ENCODE measurements at regions not wholly inside any gene's neighbourhood (a gene's known extent, or its start where the extent isn't known, plus 50 kb on each side); places are given as distances from the start of the nearest gene placed in this dataset.
A peak's percentile ranks its signal among the peaks of the same experiment; 100 is the strongest.
"Not testable (repeated sequence)": the region's sequence is repeated elsewhere in the genome, so short reads cannot be mapped to it uniquely, and the experiment has no call there.

- DNase-seq (ENCODE audit: low read depth, low spot score) = no peak
Measured at GRCh38 chr9:82445556-82445955, 457.0 kb downstream of the SPATA31D1 start.

DNA sequence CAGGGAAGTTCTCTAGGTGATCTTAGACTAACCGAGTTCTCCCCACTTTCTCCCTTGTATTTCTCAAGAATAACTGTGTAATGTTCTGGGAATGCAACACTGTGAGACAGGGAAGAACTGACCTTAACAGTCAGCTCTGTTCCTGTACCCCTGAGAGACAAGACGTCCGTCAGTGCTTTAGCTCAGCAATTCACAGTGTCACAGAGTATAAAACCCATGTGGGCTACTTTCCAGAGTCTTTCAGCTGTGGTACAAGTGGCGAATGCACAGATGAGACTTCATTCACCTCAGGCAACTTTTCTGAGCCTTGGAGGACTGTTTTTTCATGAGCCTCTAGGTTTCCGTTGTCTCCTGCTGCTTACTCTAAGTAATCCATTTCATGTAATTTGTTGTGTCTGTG lies 458.8 kb downstream of the SPATA31D1 start:
- no peak for DNase-seq (ENCODE audit: low read depth, low spot score)

DNA sequence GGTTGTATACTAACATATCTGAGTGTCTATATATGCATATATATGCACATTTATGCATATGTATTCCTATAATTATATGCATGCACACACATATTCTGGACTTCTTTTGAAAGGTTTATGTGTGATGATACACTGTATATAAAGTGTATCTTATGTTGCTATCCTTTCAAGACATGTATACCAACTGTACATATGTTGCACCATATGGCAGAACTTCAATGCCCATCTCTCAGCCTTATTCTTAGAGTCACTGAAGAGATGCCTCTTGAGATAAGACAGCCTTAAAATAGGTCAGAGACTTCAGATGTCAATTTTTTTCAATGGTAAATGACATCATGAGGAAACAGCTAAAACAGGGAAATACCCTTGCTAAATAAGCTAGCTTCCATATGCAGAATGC lies 461.4 kb downstream of the SPATA31D1 start:
- no peak for DNase-seq (ENCODE audit: low read depth, low spot score)

DNA sequence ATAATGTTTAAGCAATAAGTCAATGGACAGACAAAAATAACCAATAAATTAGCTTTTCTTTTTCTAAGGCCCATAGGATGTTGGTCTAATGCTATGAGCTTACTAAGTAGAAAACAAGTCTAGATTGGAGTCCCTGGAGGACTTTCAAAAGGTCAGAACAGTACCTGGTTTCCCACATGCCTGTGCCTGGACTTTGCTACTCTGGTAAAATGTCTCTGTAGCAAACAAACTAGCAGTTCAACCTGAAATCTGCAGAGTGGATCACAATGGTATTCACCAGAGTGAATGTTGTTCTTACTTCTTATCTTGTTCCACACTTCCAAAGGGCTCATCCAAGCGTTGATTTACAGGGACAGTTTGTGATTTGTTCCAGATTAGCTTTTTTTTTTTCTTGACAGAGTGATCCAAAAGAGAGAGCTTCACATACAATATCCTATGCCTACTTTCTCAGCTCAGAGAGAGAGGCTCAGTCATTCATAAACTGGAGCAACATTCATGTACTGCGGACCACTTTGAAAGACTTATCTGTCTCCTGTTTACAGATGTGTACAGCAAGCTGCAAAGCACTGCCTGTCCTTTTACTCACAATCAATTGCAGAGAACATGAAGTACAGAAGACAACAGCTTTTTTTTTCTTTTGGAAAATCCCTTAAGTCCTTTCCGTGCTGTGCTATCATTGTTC lies 466.1 kb downstream of the SPATA31D1 start:
- DNase-seq (ENCODE audit: low read depth, low spot score) = no peak

DNA sequence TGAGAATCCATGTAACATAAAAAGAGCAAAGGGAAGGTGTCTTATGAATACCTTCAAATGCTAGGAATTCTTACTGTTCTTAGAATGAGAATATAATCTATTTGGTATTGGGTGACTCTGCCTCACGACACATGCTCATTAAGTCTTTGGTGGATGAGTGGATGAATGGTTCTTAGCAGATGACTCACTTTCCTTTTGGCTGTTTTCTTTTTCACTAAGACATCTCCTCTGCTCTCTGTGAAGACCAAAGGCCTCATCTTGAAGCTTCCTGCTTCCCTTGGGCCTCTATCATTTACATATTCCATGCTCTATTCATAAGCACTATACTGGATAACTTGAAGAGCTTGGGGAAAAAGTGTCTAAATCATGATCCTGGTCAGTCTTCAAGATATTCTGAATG lies 468.1 kb downstream of the SPATA31D1 start:
- no peak for DNase-seq (ENCODE audit: low read depth, low spot score)

DNA sequence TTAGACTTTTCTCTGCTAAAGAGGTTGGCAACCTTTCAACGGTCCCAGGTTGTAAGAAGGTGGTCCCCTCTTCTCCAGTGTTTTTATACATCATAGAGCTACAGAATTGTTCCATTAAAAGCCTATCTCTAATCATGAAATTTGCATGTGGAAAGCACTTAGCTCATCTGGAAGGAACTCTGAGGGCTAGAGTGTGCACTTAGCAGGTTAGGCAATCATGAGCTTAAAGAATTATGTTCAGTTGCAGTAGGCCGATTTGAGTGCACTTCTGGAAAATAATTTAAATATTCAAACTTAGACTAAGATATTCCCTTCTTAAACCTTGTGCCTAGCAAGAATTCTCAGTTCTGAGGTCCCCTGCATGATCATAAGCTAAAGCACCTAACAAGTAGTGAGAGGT lies 468.7 kb downstream of the SPATA31D1 start:
- no peak for DNase-seq (ENCODE audit: low read depth, low spot score)

- DNase-seq (ENCODE audit: low read depth, low spot score) = no peak
Measured at GRCh38 chr9:82457891-82458290, 469.3 kb downstream of the SPATA31D1 start.

DNA sequence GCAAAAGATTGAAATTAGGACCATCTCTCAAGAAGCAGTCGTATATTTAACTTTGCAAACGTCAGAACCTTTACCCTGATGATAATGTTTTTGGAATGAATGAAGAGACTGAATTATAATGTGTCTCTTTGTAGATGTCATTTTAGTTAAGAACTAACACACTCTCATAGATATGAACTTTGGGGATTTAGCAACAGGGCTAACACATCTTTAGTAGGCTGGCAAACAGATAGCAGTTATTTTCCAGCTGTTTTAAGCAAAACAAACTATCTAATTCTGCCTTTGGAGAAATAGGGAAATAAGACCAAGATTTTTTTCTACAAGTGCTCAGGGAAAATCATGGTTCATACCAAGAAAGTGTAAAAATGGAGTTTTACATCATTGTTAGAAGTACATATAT lies 469.7 kb downstream of the SPATA31D1 start:
- no peak for DNase-seq (ENCODE audit: low read depth, low spot score)

- no peak for DNase-seq (ENCODE audit: low read depth, low spot score)
Measured at GRCh38 chr9:82466616-82467260, 478.2 kb downstream of the SPATA31D1 start.

GRCh38 chr9:82467436-82467835 lies 478.9 kb downstream of the SPATA31D1 start:
- no peak for DNase-seq (ENCODE audit: low read depth, low spot score)

- no peak for DNase-seq (ENCODE audit: low read depth, low spot score)
Measured at GRCh38 chr9:82474235-82474634, 485.7 kb downstream of the SPATA31D1 start.

DNA sequence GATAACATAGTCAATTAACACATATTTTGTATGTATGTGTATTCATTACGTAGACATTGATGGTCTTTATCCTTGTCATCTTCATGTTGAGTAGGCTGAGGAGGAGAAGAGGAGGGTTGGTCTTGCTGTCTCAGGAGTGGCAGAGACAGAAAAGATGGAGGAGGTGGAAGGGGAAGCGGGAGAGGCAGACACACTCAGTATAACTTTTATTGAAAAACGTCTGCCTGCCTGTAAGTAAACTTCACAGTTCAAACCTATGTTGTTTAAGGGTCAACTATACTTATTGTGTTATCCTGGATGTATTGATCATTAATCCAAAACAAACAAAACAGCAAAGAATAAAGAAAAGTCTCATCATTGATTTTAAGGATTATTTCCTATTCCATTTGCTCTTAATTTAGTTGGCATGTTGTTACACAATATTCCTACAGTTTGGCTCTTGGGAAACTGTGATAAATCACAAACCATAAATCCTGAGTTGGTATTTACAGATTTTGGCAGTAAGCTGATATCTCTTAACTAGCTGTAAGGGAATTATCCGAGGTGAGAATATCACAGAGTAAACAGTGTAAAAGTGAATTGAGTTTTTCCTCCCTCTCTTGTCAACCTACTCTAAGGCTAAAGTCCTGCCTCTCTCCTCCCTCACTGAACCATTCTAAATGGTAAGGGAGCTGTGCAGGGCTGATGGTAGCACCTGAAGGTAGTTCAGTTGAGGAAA lies 487.2 kb downstream of the SPATA31D1 start:
- DNase-seq (ENCODE audit: low read depth, low spot score) = no peak

- no peak for DNase-seq (ENCODE audit: low read depth, low spot score)
Measured at GRCh38 chr9:82480921-82481320, 492.3 kb downstream of the SPATA31D1 start.

DNA sequence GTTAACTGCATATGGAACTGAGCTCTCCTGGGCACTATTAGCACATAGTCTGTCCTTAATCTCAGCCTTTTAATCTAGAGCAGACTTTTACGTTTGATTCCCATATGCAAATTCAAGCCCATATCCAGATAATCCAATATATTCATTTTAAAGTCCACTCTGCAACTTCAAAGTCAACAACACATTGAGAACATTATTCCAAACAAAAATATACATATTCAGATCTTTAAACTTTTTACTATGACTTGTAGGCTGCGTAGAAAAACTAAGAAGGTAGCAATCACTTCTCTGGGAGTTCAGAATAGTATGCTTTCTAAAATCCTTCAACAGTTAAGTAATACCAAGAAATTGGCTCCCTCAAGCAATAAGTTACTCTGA lies 499.4 kb downstream of the SPATA31D1 start:
- no peak for DNase-seq (ENCODE audit: low read depth, low spot score)

GRCh38 chr9:82488313-82489200 lies 500.0 kb downstream of the SPATA31D1 start:
- DNase-seq (ENCODE audit: low read depth, low spot score) = peak; percentile 90

GRCh38 chr9:82489201-82489821 lies 500.7 kb downstream of the SPATA31D1 start:
- DNase-seq (ENCODE audit: low read depth, low spot score) = no peak

DNA sequence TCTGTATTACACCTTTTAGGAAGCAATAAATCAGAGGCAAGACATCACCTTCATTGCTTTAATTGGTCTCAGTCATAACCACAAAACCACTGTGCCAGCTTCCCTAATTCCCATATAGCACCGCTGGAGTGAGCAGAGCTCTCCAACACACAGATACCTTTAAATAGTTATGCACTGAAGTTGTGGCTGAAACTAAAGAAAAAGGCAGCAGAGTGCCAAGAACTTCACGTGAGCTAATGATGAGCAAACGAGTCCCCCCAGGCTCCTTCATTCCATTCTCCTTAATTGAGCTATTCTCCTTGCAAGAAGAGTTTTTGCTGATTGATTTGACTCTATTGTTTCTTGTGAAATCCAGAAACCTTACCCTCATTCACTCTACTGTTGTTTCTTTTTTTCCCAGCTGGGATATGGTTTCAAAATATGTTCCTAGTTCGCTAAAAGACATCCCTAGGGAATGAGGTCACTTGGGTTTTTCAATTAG lies 501.5 kb downstream of the SPATA31D1 start:
- peak; percentile 29 for DNase-seq (ENCODE audit: low read depth, low spot score)

GRCh38 chr9:82490821-82491220 lies 502.2 kb downstream of the SPATA31D1 start:
- DNase-seq (ENCODE audit: low read depth, low spot score) = not testable (repeated sequence)

DNA sequence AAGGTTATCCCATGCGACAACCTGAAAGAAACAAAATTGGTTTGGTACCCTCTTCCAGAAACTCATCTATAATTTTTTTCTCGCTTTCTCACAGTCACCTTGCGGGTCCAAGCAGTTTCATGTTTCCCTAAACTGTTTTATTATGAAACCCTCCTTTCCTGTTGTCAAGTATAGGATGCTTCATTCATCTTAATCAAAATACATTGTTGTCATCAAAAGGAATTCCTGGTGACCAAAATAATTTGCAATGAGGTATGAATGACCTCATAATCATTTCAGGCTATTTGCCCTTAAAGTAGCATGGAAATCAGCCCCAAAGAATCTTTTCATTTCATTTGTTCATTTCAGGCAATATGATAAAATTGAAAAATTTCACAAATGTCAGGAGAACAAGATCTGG lies 503.0 kb downstream of the SPATA31D1 start:
- no peak for DNase-seq (ENCODE audit: low read depth, low spot score)

- no peak for DNase-seq (ENCODE audit: low read depth, low spot score)
Measured at GRCh38 chr9:82492274-82492673, 503.7 kb downstream of the SPATA31D1 start.

Measured in brain pericyte (primary cell).